GM18511 (cell line): ENCODE measurements at regions not wholly inside any gene's neighbourhood (a gene's known extent, or its start where the extent isn't known, plus 50 kb on each side); places are given as distances from the start of the nearest gene placed in this dataset.
"Not testable (repeated sequence)": the region's sequence is repeated elsewhere in the genome, so short reads cannot be mapped to it uniquely, and the experiment has no call there.

Experiments
- ATAC-seq: cut with Tn5 transposase; IDR thresholded peaks from one replicate; pipeline ENCODE4 v1.9.1; 2021; ENCODE audit warnings: mild to moderate bottlenecking, moderate library complexity; ENCODE audit not compliant: unreplicated experiment

GRCh38 chr9:86507212-86507630 lies 153.0 kb upstream of the TUT7 start:
- no peak for ATAC-seq

- ATAC-seq, result no peak
Measured at GRCh38 chr9:86503942-86504341, 149.7 kb upstream of the TUT7 start.

GRCh38 chr9:86503314-86503713 lies 149.1 kb upstream of the TUT7 start:
- no peak for ATAC-seq

- no peak for ATAC-seq
Measured at GRCh38 chr9:86500667-86501435, 146.6 kb upstream of the TUT7 start.

- ATAC-seq, result no peak
Measured at GRCh38 chr9:86500031-86500430, 145.8 kb upstream of the TUT7 start.

- no peak for ATAC-seq
Measured at GRCh38 chr9:86494644-86495111, 140.5 kb upstream of the TUT7 start.

GRCh38 chr9:86491468-86492266 lies 137.5 kb upstream of the TUT7 start:
- ATAC-seq, result no peak

- no peak for ATAC-seq
Measured at GRCh38 chr9:86488794-86489193, 134.6 kb upstream of the TUT7 start.

- no peak for ATAC-seq
Measured at GRCh38 chr9:86488345-86488744, 134.1 kb upstream of the TUT7 start.

GRCh38 chr9:86487838-86488233 lies 133.6 kb upstream of the TUT7 start:
- ATAC-seq, result no peak

- ATAC-seq, result peak; percentile 49
Measured at GRCh38 chr9:86486891-86487837, 133.0 kb upstream of the TUT7 start.

GRCh38 chr9:86485359-86485758 lies 131.1 kb upstream of the TUT7 start:
- ATAC-seq, result peak; percentile 77

GRCh38 chr9:86483496-86483895 lies 129.3 kb upstream of the TUT7 start:
- ATAC-seq, result no peak

GRCh38 chr9:86481466-86481865 lies 127.3 kb upstream of the TUT7 start:
- no peak for ATAC-seq

- not testable (repeated sequence) for ATAC-seq
Measured at GRCh38 chr9:86475255-86475654, 121.0 kb upstream of the TUT7 start.

GRCh38 chr9:86471171-86471815 lies 117.1 kb upstream of the TUT7 start:
- ATAC-seq, result no peak

- no peak for ATAC-seq
Measured at GRCh38 chr9:86470326-86470725, 116.1 kb upstream of the TUT7 start.

- ATAC-seq, result no peak
Measured at GRCh38 chr9:86469476-86470250, 115.5 kb upstream of the TUT7 start.

GRCh38 chr9:86464242-86464641 lies 110.0 kb upstream of the TUT7 start:
- ATAC-seq, result no peak
